ENCODE measurements at regions not wholly inside any gene's neighbourhood (a gene's known extent, or its start where the extent isn't known, plus 50 kb on each side); places are given as distances from the start of the nearest gene placed in this dataset.

DNA sequence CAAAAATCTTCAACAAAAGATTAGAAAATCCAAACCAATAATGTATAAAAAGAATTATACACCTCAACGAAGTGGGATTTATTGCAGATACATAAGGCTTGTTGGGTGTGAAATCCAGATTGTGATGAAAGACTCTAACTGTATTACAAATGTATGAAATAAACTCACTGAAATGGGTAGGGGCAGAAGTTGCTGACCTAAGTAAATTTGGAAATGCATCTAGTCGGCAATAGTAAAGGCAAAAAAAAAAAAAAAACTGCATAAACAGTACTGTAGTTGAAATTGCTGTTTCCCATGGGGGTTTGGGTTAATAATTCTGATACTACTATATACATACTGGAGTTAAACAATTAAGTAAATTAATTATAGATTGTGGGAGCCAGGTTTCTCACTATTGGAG, 130.7 kb upstream of the MAGEB18 start:
- TF ChIP-seq, protein P1, sequence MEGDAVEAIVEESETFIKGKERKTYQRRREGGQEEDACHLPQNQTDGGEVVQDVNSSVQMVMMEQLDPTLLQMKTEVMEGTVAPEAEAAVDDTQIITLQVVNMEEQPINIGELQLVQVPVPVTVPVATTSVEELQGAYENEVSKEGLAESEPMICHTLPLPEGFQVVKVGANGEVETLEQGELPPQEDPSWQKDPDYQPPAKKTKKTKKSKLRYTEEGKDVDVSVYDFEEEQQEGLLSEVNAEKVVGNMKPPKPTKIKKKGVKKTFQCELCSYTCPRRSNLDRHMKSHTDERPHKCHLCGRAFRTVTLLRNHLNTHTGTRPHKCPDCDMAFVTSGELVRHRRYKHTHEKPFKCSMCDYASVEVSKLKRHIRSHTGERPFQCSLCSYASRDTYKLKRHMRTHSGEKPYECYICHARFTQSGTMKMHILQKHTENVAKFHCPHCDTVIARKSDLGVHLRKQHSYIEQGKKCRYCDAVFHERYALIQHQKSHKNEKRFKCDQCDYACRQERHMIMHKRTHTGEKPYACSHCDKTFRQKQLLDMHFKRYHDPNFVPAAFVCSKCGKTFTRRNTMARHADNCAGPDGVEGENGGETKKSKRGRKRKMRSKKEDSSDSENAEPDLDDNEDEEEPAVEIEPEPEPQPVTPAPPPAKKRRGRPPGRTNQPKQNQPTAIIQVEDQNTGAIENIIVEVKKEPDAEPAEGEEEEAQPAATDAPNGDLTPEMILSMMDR (IDR thresholded peaks at IDR 0.05; ENCODE audit: borderline replicate concordance, insufficient read depth, low read depth, low read length): no peak

DNA sequence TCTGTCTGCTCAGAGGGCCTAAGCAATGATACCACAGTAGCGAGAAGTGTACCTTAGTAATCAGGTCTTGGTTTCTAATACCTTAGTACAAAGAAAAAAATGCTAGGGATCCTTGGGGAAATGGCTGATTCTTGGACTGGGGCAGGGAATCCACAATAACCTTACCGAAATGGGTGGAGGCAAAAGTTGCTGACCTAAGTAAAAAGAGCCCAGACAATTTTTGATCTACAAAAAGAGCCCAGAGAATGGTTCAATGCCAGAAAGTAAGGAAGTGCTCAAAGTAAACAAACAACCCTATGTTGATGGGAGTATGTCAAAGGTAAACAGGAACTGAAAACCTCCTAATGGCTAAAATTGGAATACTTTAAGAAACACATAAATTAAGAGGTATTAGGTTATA, 130.1 kb upstream of the MAGEB18 start:
- H3K4me3 ChIP-seq (ENCODE audit: low read depth, low read length): no peak overlapping the region
- TF ChIP-seq, protein P1 (IDR thresholded peaks at IDR 0.05; ENCODE audit: borderline replicate concordance, insufficient read depth, low read depth, low read length): no peak

More for the DNA sequence above, 130.7 kb upstream of the MAGEB18 start:
- H3K4me3 ChIP-seq (ENCODE audit: low read depth, low read length): no peak overlapping the region

DNA sequence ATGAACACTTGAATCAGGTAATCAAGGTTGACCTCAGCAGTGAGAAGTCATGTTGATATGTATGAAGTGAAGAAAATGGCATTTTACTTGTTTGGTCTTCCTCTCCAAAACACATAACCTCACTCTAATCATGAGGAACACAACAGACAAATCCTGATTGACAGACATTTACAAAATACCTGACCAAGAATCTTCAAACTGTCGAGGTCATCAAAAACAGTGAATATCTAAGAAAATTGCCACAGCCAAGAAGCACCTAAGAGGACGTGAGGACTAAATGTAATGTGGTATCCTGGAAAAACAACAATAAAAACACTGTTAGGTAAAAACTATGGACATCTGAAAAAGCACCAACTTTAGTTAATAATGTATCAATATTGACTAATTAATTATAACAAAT, 129.5 kb upstream of the MAGEB18 start:
- TF ChIP-seq, protein P1 (IDR thresholded peaks at IDR 0.05; ENCODE audit: borderline replicate concordance, insufficient read depth, low read depth, low read length): no peak
- H3K4me3 ChIP-seq (ENCODE audit: low read depth, low read length): no peak overlapping the region

DNA sequence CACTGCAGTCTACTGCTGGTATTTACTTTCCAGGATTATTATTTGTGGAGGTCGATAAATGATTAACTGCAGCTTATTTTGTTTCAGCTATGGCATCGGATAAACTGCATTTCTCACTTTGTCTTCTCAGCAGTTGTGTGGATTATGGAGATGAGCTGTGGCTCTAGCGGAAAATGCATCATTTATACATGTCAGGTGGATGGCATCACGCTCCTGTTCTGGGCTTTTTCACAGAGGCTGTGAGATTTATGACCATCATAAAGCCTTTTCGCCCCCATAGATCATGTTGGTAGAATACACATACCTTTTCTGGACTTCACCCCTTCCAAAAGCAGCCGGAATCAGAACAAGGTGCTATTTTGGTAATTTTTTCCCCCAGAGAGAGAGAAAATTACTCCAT, 118.8 kb upstream of the MAGEB18 start:
- TF ChIP-seq, protein P1 (IDR thresholded peaks at IDR 0.05; ENCODE audit: borderline replicate concordance, insufficient read depth, low read depth, low read length): no peak
- H3K4me3 ChIP-seq (ENCODE audit: low read depth, low read length): no peak overlapping the region

DNA sequence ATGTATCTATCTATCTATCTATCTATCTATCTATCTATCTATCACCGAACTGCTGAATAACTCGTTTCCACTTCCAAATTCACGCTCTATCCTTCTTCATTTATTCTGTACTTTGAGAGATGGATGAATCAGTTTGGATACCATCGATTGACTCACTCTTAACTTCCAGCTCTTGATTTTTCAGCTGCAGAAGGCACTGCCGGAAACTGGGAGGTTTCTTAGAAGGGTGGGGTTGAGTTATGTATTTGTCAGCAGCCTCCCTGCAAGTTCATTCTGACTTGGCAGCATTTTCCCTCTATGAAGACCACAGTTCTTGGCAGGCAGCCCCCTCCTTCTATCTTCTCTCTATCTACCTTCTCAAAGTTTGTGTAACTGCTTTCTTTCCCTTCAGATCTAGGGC, 112.0 kb upstream of the MAGEB18 start:
- TF ChIP-seq, protein P1 (IDR thresholded peaks at IDR 0.05; ENCODE audit: borderline replicate concordance, insufficient read depth, low read depth, low read length): no peak
- H3K4me3 ChIP-seq (ENCODE audit: low read depth, low read length): no peak overlapping the region

GRCh38 chrX:26032111-26032912, 105.8 kb upstream of the MAGEB18 start:
- TF ChIP-seq, protein P1 (IDR thresholded peaks at IDR 0.05; ENCODE audit: borderline replicate concordance, insufficient read depth, low read depth, low read length): no peak
- H3K4me3 ChIP-seq (ENCODE audit: low read depth, low read length): no peak overlapping the region

GRCh38 chrX:26037367-26037766, 100.8 kb upstream of the MAGEB18 start:
- TF ChIP-seq, protein P1 (IDR thresholded peaks at IDR 0.05; ENCODE audit: borderline replicate concordance, insufficient read depth, low read depth, low read length): no peak
- H3K4me3 ChIP-seq (ENCODE audit: low read depth, low read length): no peak overlapping the region
